H1 (cell line): ENCODE measurements at regions not wholly inside any gene's neighbourhood (a gene's known extent, or its start where the extent isn't known, plus 50 kb on each side); places are given as distances from the start of the nearest gene placed in this dataset.

Experiments
- BCL11A ChIP-seq, 2 experiments: IDR thresholded peaks; one replicate each; pipeline ENCODE4 v1.6.1; 2011; ENCODE audit warnings: low read depth in 2 of 2, low read length in 2 of 2, mild to moderate bottlenecking in 2 of 2
- EP300 ChIP-seq, 2 experiments: IDR thresholded peaks; 1 replicate in 1 of 2; 2 replicates in 1 of 2; pipeline ENCODE4 v1.6.1; 2011 to 2012; ENCODE audit warnings: low read depth in 2 of 2, low read length in 2 of 2, mild to moderate bottlenecking in 2 of 2, borderline replicate concordance in 1 of 2, inconsistent platforms in 1 of 2, moderate library complexity in 1 of 2
- EZH2 ChIP-seq: fragments of 200-600 bp; sonication (generic); IDR thresholded peaks from 2 replicates; pipeline ENCODE4 v1.7.1; 2012; ENCODE audit warnings: low read depth, mild to moderate bottlenecking, moderate library complexity, low read length, inconsistent platforms; ENCODE audit not compliant: severe bottlenecking
- POLR2A ChIP-seq, 2 experiments: IDR thresholded peaks; 1 replicate in 1 of 2; 2 replicates in 1 of 2; pipeline ENCODE4 v1.6.1; 2011; ENCODE audit warnings: low read depth in 2 of 2, low read length in 2 of 2, mild to moderate bottlenecking in 2 of 2; ENCODE audit errors: control extremely low read depth in 1 of 2
- SUZ12 ChIP-seq: fragments of 200-600 bp; sonication (generic); IDR thresholded peaks from 2 replicates; pipeline ENCODE4 v1.6.1; 2012; ENCODE audit warnings: mild to moderate bottlenecking, inconsistent platforms, low read length, moderate library complexity, mixed read lengths
- TF ChIP-seq, protein P1 (sequence below), 3 experiments: IDR thresholded peaks; 1 replicate in 2 of 3; 2 replicates in 1 of 3; pipeline versions ENCODE4 v1.5.1 to v1.6.1; 2011; ENCODE audit warnings: low read length in 3 of 3, mild to moderate bottlenecking in 3 of 3, inconsistent platforms in 2 of 3, low read depth in 1 of 3, moderate library complexity in 1 of 3; ENCODE audit not compliant: insufficient read depth in 1 of 3; ENCODE audit errors: control extremely low read depth in 1 of 3
- TF ChIP-seq, protein P2 (sequence below): fragments of 300-600 bp; sonication (generic); IDR thresholded peaks from 2 replicates; pipeline ENCODE4 v1.7.1; 2012; ENCODE audit warnings: low read length, moderate library complexity, mild to moderate bottlenecking, inconsistent platforms; ENCODE audit not compliant: insufficient replicate concordance
- TF ChIP-seq, protein P3 (sequence below): IDR thresholded peaks from 2 replicates; pipeline ENCODE4 v1.6.1; 2012; ENCODE audit warnings: inconsistent platforms

DNA sequence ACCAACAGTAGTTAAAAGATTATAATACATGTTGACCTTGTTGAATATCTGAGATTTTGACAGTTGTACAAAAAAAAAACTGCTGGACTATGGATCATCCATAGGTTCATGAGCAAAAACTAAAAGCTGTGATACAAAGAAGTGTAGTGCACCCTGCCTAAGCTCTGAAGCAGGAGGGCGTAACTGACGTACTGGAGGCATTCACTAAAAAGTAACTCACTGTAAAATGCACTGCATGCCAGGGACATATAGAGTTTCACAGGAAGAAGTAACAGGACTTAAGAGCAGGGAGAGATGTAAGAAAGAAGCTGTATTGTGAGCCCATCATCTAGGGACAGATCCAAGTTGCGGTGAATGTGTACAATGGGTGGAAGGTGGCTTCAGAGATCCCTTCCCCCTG is 177.9 kb downstream of the IRS2 start:
- TF ChIP-seq EZH2 (no peak), SUZ12 (no peak), POLR2A (IDR thresholded peaks at IDR 0.05; ENCODE audit: control extremely low read depth in 1 of 2, low read depth in 2 of 2, low read length in 2 of 2) (no peak), BCL11A (IDR thresholded peaks at IDR 0.05; ENCODE audit: low read depth in 2 of 2, low read length in 2 of 2) (no peak), EP300 (IDR thresholded peaks at IDR 0.05; ENCODE audit: borderline replicate concordance in 1 of 2, low read depth in 2 of 2, low read length in 2 of 2) (no peak)
- TF ChIP-seq, protein P1, sequence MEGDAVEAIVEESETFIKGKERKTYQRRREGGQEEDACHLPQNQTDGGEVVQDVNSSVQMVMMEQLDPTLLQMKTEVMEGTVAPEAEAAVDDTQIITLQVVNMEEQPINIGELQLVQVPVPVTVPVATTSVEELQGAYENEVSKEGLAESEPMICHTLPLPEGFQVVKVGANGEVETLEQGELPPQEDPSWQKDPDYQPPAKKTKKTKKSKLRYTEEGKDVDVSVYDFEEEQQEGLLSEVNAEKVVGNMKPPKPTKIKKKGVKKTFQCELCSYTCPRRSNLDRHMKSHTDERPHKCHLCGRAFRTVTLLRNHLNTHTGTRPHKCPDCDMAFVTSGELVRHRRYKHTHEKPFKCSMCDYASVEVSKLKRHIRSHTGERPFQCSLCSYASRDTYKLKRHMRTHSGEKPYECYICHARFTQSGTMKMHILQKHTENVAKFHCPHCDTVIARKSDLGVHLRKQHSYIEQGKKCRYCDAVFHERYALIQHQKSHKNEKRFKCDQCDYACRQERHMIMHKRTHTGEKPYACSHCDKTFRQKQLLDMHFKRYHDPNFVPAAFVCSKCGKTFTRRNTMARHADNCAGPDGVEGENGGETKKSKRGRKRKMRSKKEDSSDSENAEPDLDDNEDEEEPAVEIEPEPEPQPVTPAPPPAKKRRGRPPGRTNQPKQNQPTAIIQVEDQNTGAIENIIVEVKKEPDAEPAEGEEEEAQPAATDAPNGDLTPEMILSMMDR (IDR thresholded peaks at IDR 0.05; ENCODE audit: control extremely low read depth in 1 of 3, insufficient read depth in 1 of 3, low read depth in 1 of 3, low read length in 3 of 3): no peak
- TF ChIP-seq, protein P2, sequence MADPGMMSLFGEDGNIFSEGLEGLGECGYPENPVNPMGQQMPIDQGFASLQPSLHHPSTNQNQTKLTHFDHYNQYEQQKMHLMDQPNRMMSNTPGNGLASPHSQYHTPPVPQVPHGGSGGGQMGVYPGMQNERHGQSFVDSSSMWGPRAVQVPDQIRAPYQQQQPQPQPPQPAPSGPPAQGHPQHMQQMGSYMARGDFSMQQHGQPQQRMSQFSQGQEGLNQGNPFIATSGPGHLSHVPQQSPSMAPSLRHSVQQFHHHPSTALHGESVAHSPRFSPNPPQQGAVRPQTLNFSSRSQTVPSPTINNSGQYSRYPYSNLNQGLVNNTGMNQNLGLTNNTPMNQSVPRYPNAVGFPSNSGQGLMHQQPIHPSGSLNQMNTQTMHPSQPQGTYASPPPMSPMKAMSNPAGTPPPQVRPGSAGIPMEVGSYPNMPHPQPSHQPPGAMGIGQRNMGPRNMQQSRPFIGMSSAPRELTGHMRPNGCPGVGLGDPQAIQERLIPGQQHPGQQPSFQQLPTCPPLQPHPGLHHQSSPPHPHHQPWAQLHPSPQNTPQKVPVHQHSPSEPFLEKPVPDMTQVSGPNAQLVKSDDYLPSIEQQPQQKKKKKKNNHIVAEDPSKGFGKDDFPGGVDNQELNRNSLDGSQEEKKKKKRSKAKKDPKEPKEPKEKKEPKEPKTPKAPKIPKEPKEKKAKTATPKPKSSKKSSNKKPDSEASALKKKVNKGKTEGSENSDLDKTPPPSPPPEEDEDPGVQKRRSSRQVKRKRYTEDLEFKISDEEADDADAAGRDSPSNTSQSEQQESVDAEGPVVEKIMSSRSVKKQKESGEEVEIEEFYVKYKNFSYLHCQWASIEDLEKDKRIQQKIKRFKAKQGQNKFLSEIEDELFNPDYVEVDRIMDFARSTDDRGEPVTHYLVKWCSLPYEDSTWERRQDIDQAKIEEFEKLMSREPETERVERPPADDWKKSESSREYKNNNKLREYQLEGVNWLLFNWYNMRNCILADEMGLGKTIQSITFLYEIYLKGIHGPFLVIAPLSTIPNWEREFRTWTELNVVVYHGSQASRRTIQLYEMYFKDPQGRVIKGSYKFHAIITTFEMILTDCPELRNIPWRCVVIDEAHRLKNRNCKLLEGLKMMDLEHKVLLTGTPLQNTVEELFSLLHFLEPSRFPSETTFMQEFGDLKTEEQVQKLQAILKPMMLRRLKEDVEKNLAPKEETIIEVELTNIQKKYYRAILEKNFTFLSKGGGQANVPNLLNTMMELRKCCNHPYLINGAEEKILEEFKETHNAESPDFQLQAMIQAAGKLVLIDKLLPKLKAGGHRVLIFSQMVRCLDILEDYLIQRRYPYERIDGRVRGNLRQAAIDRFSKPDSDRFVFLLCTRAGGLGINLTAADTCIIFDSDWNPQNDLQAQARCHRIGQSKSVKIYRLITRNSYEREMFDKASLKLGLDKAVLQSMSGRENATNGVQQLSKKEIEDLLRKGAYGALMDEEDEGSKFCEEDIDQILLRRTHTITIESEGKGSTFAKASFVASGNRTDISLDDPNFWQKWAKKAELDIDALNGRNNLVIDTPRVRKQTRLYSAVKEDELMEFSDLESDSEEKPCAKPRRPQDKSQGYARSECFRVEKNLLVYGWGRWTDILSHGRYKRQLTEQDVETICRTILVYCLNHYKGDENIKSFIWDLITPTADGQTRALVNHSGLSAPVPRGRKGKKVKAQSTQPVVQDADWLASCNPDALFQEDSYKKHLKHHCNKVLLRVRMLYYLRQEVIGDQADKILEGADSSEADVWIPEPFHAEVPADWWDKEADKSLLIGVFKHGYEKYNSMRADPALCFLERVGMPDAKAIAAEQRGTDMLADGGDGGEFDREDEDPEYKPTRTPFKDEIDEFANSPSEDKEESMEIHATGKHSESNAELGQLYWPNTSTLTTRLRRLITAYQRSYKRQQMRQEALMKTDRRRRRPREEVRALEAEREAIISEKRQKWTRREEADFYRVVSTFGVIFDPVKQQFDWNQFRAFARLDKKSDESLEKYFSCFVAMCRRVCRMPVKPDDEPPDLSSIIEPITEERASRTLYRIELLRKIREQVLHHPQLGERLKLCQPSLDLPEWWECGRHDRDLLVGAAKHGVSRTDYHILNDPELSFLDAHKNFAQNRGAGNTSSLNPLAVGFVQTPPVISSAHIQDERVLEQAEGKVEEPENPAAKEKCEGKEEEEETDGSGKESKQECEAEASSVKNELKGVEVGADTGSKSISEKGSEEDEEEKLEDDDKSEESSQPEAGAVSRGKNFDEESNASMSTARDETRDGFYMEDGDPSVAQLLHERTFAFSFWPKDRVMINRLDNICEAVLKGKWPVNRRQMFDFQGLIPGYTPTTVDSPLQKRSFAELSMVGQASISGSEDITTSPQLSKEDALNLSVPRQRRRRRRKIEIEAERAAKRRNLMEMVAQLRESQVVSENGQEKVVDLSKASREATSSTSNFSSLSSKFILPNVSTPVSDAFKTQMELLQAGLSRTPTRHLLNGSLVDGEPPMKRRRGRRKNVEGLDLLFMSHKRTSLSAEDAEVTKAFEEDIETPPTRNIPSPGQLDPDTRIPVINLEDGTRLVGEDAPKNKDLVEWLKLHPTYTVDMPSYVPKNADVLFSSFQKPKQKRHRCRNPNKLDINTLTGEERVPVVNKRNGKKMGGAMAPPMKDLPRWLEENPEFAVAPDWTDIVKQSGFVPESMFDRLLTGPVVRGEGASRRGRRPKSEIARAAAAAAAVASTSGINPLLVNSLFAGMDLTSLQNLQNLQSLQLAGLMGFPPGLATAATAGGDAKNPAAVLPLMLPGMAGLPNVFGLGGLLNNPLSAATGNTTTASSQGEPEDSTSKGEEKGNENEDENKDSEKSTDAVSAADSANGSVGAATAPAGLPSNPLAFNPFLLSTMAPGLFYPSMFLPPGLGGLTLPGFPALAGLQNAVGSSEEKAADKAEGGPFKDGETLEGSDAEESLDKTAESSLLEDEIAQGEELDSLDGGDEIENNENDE: no peak
- TF ChIP-seq, protein P3, sequence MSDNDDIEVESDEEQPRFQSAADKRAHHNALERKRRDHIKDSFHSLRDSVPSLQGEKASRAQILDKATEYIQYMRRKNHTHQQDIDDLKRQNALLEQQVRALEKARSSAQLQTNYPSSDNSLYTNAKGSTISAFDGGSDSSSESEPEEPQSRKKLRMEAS: no peak
